HCT116 (cell line): ENCODE measurements at regions not wholly inside any gene's neighbourhood (a gene's known extent, or its start where the extent isn't known, plus 50 kb on each side); places are given as distances from the start of the nearest gene placed in this dataset.

Experiments used
- ATAC-seq: fragments of 200-7000 bp; cut with Tn5 transposase; 2 replicates; pipeline ENCODE4 v1.9.1; 2020; ENCODE audit warnings: mild to moderate bottlenecking, moderate library complexity
- BruUV-seq: library from RNA; stranded (reverse); fragments of 400-500 nt; replicated peaks from 2 replicates; lab custom pipeline; 2021; lab: Mats Ljungman, UMichigan
- CTCF ChIA-PET: fragments of 300-600 bp; sonication (Branson Sonifier 250); formaldehyde crosslinking; loops from one replicate; lab custom pipeline; 2021; ENCODE audit warnings: antibody characterized with exemption; lab: Charles Lee
- POLR2A ChIA-PET: fragments of 300-600, 350-600 bp; sonication (Branson Sonifier 250); formaldehyde crosslinking; loops from one replicate; lab custom pipeline; 2021; ENCODE audit warnings: antibody characterized with exemption; lab: Charles Lee
- RAD21 ChIA-PET, 2 experiments: fragments of 300-600 bp; sonication (Branson Sonifier 250); formaldehyde crosslinking; loops; one replicate each; lab custom pipeline; 2023; ENCODE audit warnings: low total read pairs in 2 of 2; ENCODE audit not compliant: uncharacterized antibody in 2 of 2, unreplicated experiment in 2 of 2, low non-redundant PET in 1 of 2; lab: Charles Lee
- DNase-seq: peaks from one replicate; pipeline ENCODE4 v3.0.0-alpha.2; 2010; ENCODE audit warnings: low read depth, low spot score
- H2AFZ ChIP-seq: fragments of 200-600 bp; shearing (Covaris generic), sonication (generic); 2 replicates; pipeline ENCODE4 v1.6.1; 2017; ENCODE audit warnings: low read depth, mixed run types, mixed read lengths, antibody characterized with exemption, low read length; ENCODE audit not compliant: poor library complexity, severe bottlenecking
- H3K27ac ChIP-seq: 2 replicates; pipeline ENCODE4 v1.5.1; 2012; ENCODE audit warnings: low read depth, low read length
- H3K27me3 ChIP-seq: fragments of 200-600 bp; sonication (generic); 2 replicates; pipeline ENCODE4 v1.6.1; 2016; ENCODE audit warnings: mixed run types, low read length, mixed read lengths; ENCODE audit not compliant: insufficient read depth
- H3K36me3 ChIP-seq, 2 experiments: fragments of 200-500 bp in 1 of 2; fragments of 200-600 bp in 1 of 2; sonication (Bioruptor generic) in 1 of 2; sonication (generic) in 1 of 2; 2 replicates each; pipeline versions ENCODE4 v1.5.1 to v1.6.1; 2014 to 2016; ENCODE audit warnings: low read length in 2 of 2, inconsistent platforms in 1 of 2, mixed read lengths in 1 of 2, mixed run types in 1 of 2; ENCODE audit not compliant: insufficient read depth in 2 of 2, control insufficient read depth in 1 of 2
- H3K4me1 ChIP-seq, 2 experiments: fragments of 200-600 bp in 1 of 2; sonication (generic) in 1 of 2; 2 replicates each; pipeline versions ENCODE4 v1.5.1 to v1.6.1; 2012 to 2017; ENCODE audit warnings: low read length in 2 of 2, inconsistent platforms in 1 of 2, mild to moderate bottlenecking in 1 of 2, mixed read lengths in 1 of 2, mixed run types in 1 of 2, moderate library complexity in 1 of 2; ENCODE audit not compliant: insufficient read depth in 2 of 2, control insufficient read depth in 1 of 2
- H3K4me2 ChIP-seq: fragments of 200-600 bp; sonication (generic); 2 replicates; pipeline ENCODE4 v1.6.1; 2017; ENCODE audit warnings: mixed run types, low read length, mixed read lengths
- H3K4me3 ChIP-seq, 2 experiments: fragments of 200-600 bp in 1 of 2; sonication (generic) in 1 of 2; replicated peaks in 1 of 2; 2 replicates each; pipeline ENCODE4 v1.5.1; 2011 to 2016; ENCODE audit warnings: low read length in 2 of 2, control low read depth in 1 of 2, low read depth in 1 of 2, mild to moderate bottlenecking in 1 of 2, mixed read lengths in 1 of 2, mixed run types in 1 of 2
- H3K79me2 ChIP-seq: fragments of 200-600 bp; sonication (generic); 2 replicates; pipeline ENCODE4 v1.6.1; 2017; ENCODE audit warnings: mild to moderate bottlenecking, mixed run types, low read length, moderate library complexity, mixed read lengths; ENCODE audit not compliant: insufficient read depth
- H3K9ac ChIP-seq: fragments of 200-600 bp; sonication (generic); 2 replicates; pipeline ENCODE4 v1.6.1; 2016; ENCODE audit warnings: low read length, mixed read lengths
- H3K9me2 ChIP-seq: fragments of 200-600 bp; sonication (generic), shearing (Covaris generic); 2 replicates; pipeline ENCODE4 v1.6.1; 2017; ENCODE audit warnings: mixed run types, mild to moderate bottlenecking, moderate library complexity; ENCODE audit not compliant: insufficient read depth
- H3K9me3 ChIP-seq, 2 experiments: fragments of 200-500 bp in 1 of 2; fragments of 200-600 bp in 1 of 2; sonication (Bioruptor generic) in 1 of 2; sonication (generic) in 1 of 2; 2 replicates each; pipeline ENCODE4 v1.6.1; 2014 to 2017; ENCODE audit warnings: low read length in 2 of 2, mixed read lengths in 2 of 2, inconsistent platforms in 1 of 2, low read depth in 1 of 2, mild to moderate bottlenecking in 1 of 2, mixed run types in 1 of 2, moderate library complexity in 1 of 2; ENCODE audit not compliant: control insufficient read depth in 1 of 2, insufficient read depth in 1 of 2
- H4K20me1 ChIP-seq: fragments of 200-600 bp; sonication (generic), shearing (Covaris generic); 2 replicates; pipeline ENCODE4 v1.6.1; 2017; ENCODE audit warnings: mixed run types, mild to moderate bottlenecking, moderate library complexity; ENCODE audit not compliant: insufficient read depth
- EGR1 ChIP-seq: IDR thresholded peaks from 2 replicates; pipeline ENCODE4 v1.6.1; 2012; ENCODE audit warnings: low read depth
- ELF1 ChIP-seq: IDR thresholded peaks from 2 replicates; pipeline ENCODE4 v1.6.1; 2012; ENCODE audit warnings: low read depth, borderline replicate concordance
- EZH2phosphoT487 ChIP-seq: fragments of 200-600 bp; IDR thresholded peaks from 2 replicates; pipeline ENCODE4 v1.6.1; 2018; ENCODE audit warnings: antibody characterized with exemption, borderline replicate concordance
- FOSL1 ChIP-seq: IDR thresholded peaks from 2 replicates; pipeline ENCODE4 v1.6.1; 2012; ENCODE audit warnings: low read depth
- JUND ChIP-seq: IDR thresholded peaks from 2 replicates; pipeline ENCODE4 v1.6.1; 2012
- RAD21 ChIP-seq: IDR thresholded peaks from 2 replicates; pipeline ENCODE4 v1.6.1; 2012; ENCODE audit warnings: low read depth, mild to moderate bottlenecking
- SRF ChIP-seq: IDR thresholded peaks from 2 replicates; pipeline ENCODE4 v1.6.1; 2012; ENCODE audit warnings: low read depth
- ZBTB33 ChIP-seq: IDR thresholded peaks from 2 replicates; pipeline ENCODE4 v1.6.1; 2011; ENCODE audit warnings: mild to moderate bottlenecking, low read length, moderate library complexity; ENCODE audit not compliant: insufficient replicate concordance; ENCODE audit errors: extremely low read depth
- ZFX ChIP-seq: fragments of 450-650 bp; IDR thresholded peaks from 2 replicates; pipeline ENCODE4 v1.6.1; 2017
- ZNF274 ChIP-seq: fragments of 200-500 bp; sonication (Bioruptor generic); IDR thresholded peaks from 2 replicates; pipeline ENCODE4 v1.6.1; 2014; ENCODE audit warnings: mild to moderate bottlenecking, low read depth, low read length, inconsistent platforms
- intact Hi-C: fragments of 100-400 bp; cut with micrococcal nuclease; formaldehyde crosslinking; loops from 2 replicates; pipeline ENCODE4 v1.10.0; 2022
- TF ChIP-seq, protein P1 (sequence below): IDR thresholded peaks from 2 replicates; pipeline ENCODE4 v1.6.1; 2012
- TF ChIP-seq, protein P2 (sequence below): IDR thresholded peaks from 2 replicates; pipeline ENCODE4 v1.6.1; 2012
- TF ChIP-seq, protein P3 (sequence below): IDR thresholded peaks from 2 replicates; pipeline ENCODE4 v1.6.1; 2012; ENCODE audit warnings: low read depth
- TF ChIP-seq, protein P4 (sequence below), 3 experiments: fragments of 200-600 bp in 1 of 3; sonication (generic) in 1 of 3; IDR thresholded peaks in 2 of 3; conservative IDR thresholded peaks in 1 of 3; 2 replicates each; pipeline ENCODE4 v1.5.1; 2012 to 2017; ENCODE audit warnings: low read depth in 2 of 3, low read length in 2 of 3, antibody characterized with exemption in 1 of 3, borderline replicate concordance in 1 of 3, control low read depth in 1 of 3, mild to moderate bottlenecking in 1 of 3, mixed read lengths in 1 of 3, mixed run types in 1 of 3, moderate library complexity in 1 of 3; ENCODE audit not compliant: insufficient read depth in 1 of 3

DNA sequence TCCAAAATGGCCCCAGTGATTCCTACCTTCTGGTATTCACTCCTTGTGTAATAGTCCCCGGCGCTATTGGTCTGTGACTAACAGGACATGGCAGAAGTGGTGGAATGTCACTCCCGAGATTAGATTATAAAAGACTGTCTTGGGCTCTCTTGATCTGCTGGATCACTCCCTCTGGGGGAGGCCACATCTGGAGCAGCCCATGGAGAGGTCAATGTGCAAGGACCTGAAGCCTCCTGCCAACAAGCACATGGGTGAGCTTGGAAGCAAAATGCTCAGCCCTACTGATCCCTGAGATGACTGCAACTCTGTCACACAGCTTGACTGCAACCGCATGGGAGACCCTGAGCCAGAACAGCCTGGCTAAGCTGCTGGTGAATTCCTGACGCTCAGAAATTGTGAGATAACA is 94.3 kb upstream of the GLI2 start:
- H3K9me3 ChIP-seq = no peaks in the 10 kb centered on the region
- H3K4me2 ChIP-seq = no peak overlapping the region
- H3K79me2 ChIP-seq = no peaks in the 10 kb centered on the region
- H3K4me3 ChIP-seq = no peak overlapping the region
- no peak overlapping the region for H3K27ac ChIP-seq
- no peak for TF ChIP-seq JUND
- TF ChIP-seq ZFX = no peak
- no peak for TF ChIP-seq ELF1
- no peak for TF ChIP-seq FOSL1
- no peak for TF ChIP-seq SRF
- TF ChIP-seq, protein P1, sequence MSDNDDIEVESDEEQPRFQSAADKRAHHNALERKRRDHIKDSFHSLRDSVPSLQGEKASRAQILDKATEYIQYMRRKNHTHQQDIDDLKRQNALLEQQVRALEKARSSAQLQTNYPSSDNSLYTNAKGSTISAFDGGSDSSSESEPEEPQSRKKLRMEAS = no peak
- TF ChIP-seq, protein P2, sequence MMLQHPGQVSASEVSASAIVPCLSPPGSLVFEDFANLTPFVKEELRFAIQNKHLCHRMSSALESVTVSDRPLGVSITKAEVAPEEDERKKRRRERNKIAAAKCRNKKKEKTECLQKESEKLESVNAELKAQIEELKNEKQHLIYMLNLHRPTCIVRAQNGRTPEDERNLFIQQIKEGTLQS = no peak
- TF ChIP-seq ZBTB33 = no peak
- TF ChIP-seq EGR1 = no peak
- TF ChIP-seq EZH2phosphoT487 = no peak
- TF ChIP-seq, protein P3, sequence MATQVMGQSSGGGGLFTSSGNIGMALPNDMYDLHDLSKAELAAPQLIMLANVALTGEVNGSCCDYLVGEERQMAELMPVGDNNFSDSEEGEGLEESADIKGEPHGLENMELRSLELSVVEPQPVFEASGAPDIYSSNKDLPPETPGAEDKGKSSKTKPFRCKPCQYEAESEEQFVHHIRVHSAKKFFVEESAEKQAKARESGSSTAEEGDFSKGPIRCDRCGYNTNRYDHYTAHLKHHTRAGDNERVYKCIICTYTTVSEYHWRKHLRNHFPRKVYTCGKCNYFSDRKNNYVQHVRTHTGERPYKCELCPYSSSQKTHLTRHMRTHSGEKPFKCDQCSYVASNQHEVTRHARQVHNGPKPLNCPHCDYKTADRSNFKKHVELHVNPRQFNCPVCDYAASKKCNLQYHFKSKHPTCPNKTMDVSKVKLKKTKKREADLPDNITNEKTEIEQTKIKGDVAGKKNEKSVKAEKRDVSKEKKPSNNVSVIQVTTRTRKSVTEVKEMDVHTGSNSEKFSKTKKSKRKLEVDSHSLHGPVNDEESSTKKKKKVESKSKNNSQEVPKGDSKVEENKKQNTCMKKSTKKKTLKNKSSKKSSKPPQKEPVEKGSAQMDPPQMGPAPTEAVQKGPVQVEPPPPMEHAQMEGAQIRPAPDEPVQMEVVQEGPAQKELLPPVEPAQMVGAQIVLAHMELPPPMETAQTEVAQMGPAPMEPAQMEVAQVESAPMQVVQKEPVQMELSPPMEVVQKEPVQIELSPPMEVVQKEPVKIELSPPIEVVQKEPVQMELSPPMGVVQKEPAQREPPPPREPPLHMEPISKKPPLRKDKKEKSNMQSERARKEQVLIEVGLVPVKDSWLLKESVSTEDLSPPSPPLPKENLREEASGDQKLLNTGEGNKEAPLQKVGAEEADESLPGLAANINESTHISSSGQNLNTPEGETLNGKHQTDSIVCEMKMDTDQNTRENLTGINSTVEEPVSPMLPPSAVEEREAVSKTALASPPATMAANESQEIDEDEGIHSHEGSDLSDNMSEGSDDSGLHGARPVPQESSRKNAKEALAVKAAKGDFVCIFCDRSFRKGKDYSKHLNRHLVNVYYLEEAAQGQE = no peak
- TF ChIP-seq, protein P4, sequence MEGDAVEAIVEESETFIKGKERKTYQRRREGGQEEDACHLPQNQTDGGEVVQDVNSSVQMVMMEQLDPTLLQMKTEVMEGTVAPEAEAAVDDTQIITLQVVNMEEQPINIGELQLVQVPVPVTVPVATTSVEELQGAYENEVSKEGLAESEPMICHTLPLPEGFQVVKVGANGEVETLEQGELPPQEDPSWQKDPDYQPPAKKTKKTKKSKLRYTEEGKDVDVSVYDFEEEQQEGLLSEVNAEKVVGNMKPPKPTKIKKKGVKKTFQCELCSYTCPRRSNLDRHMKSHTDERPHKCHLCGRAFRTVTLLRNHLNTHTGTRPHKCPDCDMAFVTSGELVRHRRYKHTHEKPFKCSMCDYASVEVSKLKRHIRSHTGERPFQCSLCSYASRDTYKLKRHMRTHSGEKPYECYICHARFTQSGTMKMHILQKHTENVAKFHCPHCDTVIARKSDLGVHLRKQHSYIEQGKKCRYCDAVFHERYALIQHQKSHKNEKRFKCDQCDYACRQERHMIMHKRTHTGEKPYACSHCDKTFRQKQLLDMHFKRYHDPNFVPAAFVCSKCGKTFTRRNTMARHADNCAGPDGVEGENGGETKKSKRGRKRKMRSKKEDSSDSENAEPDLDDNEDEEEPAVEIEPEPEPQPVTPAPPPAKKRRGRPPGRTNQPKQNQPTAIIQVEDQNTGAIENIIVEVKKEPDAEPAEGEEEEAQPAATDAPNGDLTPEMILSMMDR (IDR thresholded peaks at IDR 0.05 in 2 of 3, conservative IDR thresholded peaks at IDR 0.05 in 1 of 3; ENCODE audit: borderline replicate concordance in 1 of 3, insufficient read depth in 1 of 3, low read depth in 2 of 3, low read length in 2 of 3) = no peak
- no peak for TF ChIP-seq ZNF274
- TF ChIP-seq RAD21 = no peak
- no peak overlapping the region for H3K9ac ChIP-seq
- no peaks in the 10 kb centered on the region for H3K9me2 ChIP-seq
- no TSS peak for BruUV-seq
- H2AFZ ChIP-seq = no peak overlapping the region
- no peaks in the 10 kb centered on the region for H3K36me3 ChIP-seq
- ChIA-PET POLR2A (no interaction called here), CTCF (no interaction called here), RAD21 (no interaction called here)
- DNase-seq (no peak), ATAC-seq (no peak)
- H3K4me1 ChIP-seq = no peaks in the 10 kb centered on the region
- H4K20me1 ChIP-seq = no peaks in the 10 kb centered on the region
- H3K27me3 ChIP-seq = no peaks in the 10 kb centered on the region
- intact Hi-C loops = no loop called here
